ENCODE measurements at regions not wholly inside any gene's neighbourhood (a gene's known extent, or its start where the extent isn't known, plus 50 kb on each side); places are given as distances from the start of the nearest gene placed in this dataset.

GRCh38 chr4:45229206-45229605 is 502.9 kb upstream of the GNPDA2 start:
- TF ChIP-seq POLR2AphosphoS5 (IDR thresholded peaks at IDR 0.05) (no peak), POLR2A (IDR thresholded peaks at IDR 0.05) (no peak), EP300 (IDR thresholded peaks at IDR 0.05; ENCODE audit: low read depth) (no peak), CTCF (IDR thresholded peaks at IDR 0.05) (no peak)
